HG03108 (cell line): ENCODE measurements at regions not wholly inside any gene's neighbourhood (a gene's known extent, or its start where the extent isn't known, plus 50 kb on each side); places are given as distances from the start of the nearest gene placed in this dataset.

Experiments used
- ATAC-seq: cut with Tn5 transposase; IDR thresholded peaks from one replicate; pipeline ENCODE4 v1.9.1; 2021; ENCODE audit warnings: moderate library complexity; ENCODE audit not compliant: unreplicated experiment

DNA sequence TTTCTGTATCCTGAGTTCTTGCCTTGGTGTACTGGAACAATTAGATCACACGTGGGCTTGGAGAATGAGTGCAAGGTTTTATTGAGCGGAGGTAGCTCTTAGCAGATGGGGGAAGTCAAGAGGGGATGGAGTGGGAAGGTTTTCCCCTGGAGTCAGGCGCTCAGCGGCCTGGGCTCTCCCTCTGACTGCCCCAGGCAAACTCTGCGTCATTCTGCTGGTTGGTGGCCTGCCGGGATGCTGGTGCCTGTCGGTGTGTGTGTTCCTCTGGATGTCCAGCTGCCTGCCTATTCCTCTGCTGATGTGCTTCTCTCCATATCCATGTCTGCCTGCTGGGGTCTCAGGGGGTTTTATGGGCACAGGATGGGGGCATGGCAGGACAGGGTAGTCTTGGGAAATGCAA, 111.0 kb downstream of the TRIB2 start:
- no peak for ATAC-seq

- no peak for ATAC-seq
Observed at GRCh38 chr2:12828980-12829379, 112.2 kb downstream of the TRIB2 start.

GRCh38 chr2:12831016-12831415, 114.3 kb downstream of the TRIB2 start:
- ATAC-seq: no peak

DNA sequence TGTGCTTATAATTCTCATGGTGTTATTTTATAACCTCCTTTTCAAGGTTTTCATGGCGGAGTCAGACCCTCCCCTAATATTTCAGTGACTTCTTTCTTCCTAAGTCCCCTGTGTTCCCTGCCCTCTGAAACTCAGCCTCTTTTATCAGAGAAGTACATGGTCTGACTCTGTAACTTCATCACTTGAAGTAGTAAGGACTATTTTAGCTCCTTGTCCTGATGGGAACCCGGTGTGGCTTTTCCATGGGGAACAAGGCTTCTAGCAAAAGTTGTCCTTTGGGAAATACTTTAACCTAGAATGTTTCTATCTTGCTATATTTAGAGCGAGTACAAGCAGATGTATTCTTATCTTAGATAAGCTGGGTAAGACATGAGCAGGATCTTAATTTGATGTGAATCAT, 117.5 kb downstream of the TRIB2 start:
- ATAC-seq: no peak

- ATAC-seq: no peak
Observed at GRCh38 chr2:12835733-12836132, 119.0 kb downstream of the TRIB2 start.

- no peak for ATAC-seq
Observed at GRCh38 chr2:12839339-12839738, 122.6 kb downstream of the TRIB2 start.

DNA sequence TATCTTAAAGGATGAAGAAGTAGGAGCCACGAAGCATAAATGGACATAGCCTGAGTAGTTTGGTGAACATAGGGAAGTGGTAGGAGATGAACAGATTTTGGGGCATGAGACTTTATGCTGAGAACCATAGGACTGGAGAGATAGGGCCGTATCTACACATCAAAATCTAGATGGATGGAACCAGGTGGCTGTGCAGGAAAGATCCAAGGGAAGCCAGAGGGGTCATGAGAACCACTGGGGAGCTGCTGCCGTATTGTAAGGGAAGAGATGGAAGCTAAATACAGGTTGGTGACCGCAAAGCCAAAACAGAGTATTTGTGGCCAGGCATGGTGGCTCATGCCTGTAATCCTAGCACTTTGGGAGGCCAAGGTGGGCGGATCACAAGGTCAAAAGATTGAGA, 124.3 kb downstream of the TRIB2 start:
- no peak for ATAC-seq

- ATAC-seq: no peak
Observed at GRCh38 chr2:12842917-12843316, 126.2 kb downstream of the TRIB2 start.

- no peak for ATAC-seq
Observed at GRCh38 chr2:12844511-12844910, 127.8 kb downstream of the TRIB2 start.

- no peak for ATAC-seq
Observed at GRCh38 chr2:12847694-12848575, 131.2 kb downstream of the TRIB2 start.

DNA sequence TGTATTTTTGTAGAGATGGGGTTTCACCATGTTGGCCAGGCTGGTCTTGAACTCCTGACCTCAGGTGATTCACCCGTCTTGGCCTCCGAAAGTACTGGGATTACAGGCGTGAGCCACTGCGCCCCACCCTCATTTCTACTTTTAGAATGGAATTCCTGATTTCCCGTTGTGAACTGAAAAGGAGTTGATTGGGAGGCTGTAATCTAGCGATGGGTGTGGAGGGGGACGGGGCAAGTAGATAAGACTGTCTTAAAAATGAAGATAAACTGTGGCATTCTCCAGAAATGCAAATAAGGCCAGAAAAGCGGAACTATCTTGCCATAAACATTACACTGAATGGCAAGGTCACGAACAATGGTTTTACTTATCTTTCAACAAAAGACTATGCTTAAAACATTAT, 135.4 kb downstream of the TRIB2 start:
- ATAC-seq: no peak

GRCh38 chr2:12854001-12854530, 137.3 kb downstream of the TRIB2 start:
- ATAC-seq: no peak

DNA sequence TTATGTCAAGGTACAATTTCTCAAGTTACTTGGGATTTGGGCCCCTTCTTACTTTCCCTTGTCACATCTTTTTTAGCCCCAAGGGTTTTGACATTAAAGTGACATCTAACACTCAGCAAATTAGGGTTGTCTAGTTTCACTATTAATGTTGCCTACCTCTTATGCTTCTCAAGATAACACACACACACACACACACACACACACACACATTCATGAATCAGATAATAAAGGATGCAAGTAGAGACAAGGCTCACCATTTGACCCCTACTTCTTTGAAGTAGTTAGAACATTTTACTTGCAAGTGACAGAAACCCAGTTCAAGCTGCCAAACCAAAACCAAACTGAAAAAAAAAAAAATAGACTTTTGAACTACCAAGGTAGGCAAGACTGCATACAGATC, 138.8 kb downstream of the TRIB2 start:
- ATAC-seq: no peak

DNA sequence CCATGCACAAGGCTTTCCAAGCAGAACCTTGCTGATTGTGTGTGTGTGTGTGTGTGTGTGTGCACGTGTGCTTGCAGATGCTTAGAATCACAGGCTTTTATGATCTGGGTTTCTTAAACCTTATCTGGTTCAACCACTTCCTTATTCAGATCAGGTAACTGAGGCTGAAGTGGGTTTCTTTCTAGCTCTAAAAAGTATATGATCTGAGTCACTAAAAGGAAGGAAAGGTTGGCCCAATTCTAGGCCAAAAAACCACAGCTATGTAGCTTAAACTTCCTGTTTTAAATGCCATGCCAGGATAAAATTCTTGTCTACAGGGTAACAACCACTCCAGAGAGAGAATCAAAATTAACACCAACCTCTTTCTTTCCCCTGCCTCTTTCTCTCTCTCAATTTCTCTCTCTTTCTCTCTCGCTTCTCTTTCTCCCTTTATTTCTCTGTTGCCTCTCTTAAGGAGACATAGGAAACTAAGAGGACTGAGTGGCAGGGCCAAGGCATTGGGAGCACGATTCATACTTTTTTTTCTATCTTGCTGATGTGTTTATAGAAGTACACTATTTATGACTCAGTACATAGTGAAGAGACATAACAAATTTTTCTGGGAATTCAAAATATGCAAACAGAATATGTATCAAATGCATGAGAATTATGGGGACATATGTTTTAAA, 140.3 kb downstream of the TRIB2 start:
- no peak for ATAC-seq

GRCh38 chr2:12857891-12858290, 141.2 kb downstream of the TRIB2 start:
- no peak for ATAC-seq

GRCh38 chr2:12858786-12859185, 142.1 kb downstream of the TRIB2 start:
- ATAC-seq: no peak

DNA sequence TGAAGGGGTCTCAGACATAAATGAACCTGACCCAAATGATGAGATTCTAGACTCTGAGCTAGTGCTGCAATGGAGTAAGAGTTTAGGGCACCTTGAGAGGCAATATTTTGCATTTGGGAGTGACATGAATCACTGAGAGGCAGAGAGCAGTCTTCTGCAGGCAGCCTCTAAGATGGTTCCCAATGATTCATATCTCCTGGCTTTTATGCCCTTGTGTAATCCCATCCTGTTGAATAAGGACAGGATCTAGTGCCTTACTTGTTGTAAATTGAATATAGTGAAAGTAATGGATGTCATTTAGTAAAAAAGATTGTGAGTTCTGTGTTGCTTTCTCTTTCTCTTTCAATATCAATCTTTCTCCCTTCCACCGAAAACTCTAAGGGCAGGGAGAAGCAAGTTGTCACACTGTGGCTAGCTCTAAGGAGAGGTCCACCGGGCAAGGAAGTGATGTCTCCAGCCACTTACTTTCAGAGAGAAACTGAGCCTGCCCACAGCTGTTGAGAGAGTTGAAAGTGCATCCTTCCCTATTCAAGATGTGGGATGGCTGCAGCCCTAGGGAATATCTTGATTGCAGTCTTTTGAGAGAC, 144.7 kb downstream of the TRIB2 start:
- no peak for ATAC-seq

DNA sequence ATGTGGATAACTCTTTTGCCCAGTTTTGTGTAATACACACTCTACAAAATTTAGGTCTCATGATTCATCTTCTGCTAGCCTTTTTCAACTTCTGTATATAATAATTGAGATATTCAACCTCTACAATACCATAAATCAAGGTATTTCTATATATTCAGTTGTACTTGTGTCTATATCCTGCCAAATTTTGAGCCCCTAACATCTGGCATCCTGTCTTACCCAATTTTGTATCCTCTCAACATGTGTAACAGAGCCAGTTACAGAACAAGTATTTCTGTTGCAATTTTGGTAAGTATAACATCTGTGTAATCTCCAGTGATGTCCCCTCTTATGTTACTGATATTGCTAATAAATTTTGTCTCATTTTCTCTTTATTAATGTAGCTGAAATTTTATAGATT, 145.8 kb downstream of the TRIB2 start:
- ATAC-seq: no peak

DNA sequence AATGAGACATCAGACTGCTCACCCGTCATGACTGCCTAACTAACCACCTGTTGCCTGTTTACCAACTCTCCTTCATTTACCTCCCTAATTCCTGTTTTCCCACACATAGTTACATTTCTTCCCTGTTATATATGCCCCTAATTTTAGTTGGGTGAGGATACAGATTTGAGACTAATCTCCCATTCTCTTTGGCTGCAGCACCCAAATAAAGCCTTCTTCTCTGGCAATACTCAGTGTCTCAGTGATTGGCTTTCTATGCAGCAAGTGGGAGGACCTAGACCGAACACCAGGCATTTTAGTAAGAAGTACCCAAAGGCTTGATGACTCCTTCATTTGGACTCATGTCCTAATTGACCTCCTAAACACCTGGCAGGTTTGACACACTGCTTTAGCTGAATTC, 147.2 kb downstream of the TRIB2 start:
- no peak for ATAC-seq

DNA sequence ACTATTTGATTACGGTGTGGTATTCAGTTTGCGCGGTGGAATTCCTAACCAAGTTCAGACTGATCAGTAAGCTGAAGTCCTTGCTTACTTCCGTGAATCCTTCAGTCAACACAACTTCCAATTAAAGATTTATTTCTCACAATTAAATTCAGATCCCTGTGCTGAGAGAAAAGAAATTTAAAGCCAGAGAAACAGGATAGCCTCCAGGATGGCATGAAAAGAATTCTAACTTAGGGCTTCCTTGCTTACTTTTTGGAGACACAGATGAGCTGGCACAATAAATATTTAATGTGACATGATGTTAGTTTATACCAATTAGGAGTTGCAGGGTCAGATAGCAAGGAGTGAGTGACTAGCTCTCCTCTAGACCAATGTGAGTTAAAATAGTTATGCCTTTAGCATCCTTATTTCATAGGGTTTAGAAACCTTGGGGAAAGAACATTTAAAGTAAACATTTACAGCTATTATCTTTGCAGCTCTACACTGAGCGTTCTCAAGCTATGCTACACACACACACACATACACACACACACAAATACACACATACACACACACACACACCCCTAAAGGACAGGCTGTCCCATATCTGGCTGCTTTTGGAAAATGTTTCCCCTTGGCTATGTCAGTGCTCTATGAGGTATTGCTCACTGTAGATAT, 151.0 kb downstream of the TRIB2 start:
- ATAC-seq: no peak

- no peak for ATAC-seq
Observed at GRCh38 chr2:12870692-12871091, 154.0 kb downstream of the TRIB2 start.
